Right forelimb (tissue), 1 donor: ENCODE measurements at regions not wholly inside any gene's neighbourhood (a gene's known extent, or its start where the extent isn't known, plus 50 kb on each side); places are given as distances from the start of the nearest gene placed in this dataset.

Experiments
- DNase-seq: peaks from one replicate; pipeline ENCODE4 v3.0.0-alpha.2; 2018

GRCh38 chr12:13668880-13669279, 312.5 kb downstream of the GRIN2B start:
- no peak for DNase-seq

- DNase-seq = no peak
Measured at GRCh38 chr12:13666806-13667205, 314.6 kb downstream of the GRIN2B start.

GRCh38 chr12:13661005-13661887, 320.2 kb downstream of the GRIN2B start:
- peak; percentile 59 for DNase-seq

GRCh38 chr12:13654456-13654855, 326.9 kb downstream of the GRIN2B start:
- DNase-seq = no peak

GRCh38 chr12:13652105-13652504, 329.3 kb downstream of the GRIN2B start:
- DNase-seq = no peak

GRCh38 chr12:13635709-13636108, 345.7 kb downstream of the GRIN2B start:
- DNase-seq = no peak

- no peak for DNase-seq
Measured at GRCh38 chr12:13631873-13632272, 349.5 kb downstream of the GRIN2B start.

- DNase-seq = no peak
Measured at GRCh38 chr12:13630354-13630753, 351.0 kb downstream of the GRIN2B start.

GRCh38 chr12:13628067-13628466, 353.3 kb downstream of the GRIN2B start:
- no peak for DNase-seq

GRCh38 chr12:13627536-13627935, 353.9 kb downstream of the GRIN2B start:
- no peak for DNase-seq

GRCh38 chr12:13613297-13613696, 368.1 kb downstream of the GRIN2B start:
- no peak for DNase-seq

GRCh38 chr12:13609894-13610679, 371.3 kb downstream of the GRIN2B start:
- no peak for DNase-seq

GRCh38 chr12:13606290-13606689, 375.1 kb downstream of the GRIN2B start:
- no peak for DNase-seq

- DNase-seq = no peak
Measured at GRCh38 chr12:13603953-13604352, 377.4 kb downstream of the GRIN2B start.

GRCh38 chr12:13602172-13602571, 379.2 kb downstream of the GRIN2B start:
- DNase-seq = no peak

GRCh38 chr12:13599176-13599575, 382.2 kb downstream of the GRIN2B start:
- DNase-seq = no peak

GRCh38 chr12:13597837-13598236, 383.6 kb downstream of the GRIN2B start:
- DNase-seq = no peak

GRCh38 chr12:13597166-13597565, 384.2 kb downstream of the GRIN2B start:
- DNase-seq = no peak

GRCh38 chr12:13596714-13597113, 384.7 kb downstream of the GRIN2B start:
- no peak for DNase-seq

- DNase-seq = no peak
Measured at GRCh38 chr12:13595536-13596443, 385.6 kb downstream of the GRIN2B start.

GRCh38 chr12:13594731-13595514, 386.5 kb downstream of the GRIN2B start:
- no peak for DNase-seq
